ENCODE measurements at regions not wholly inside any gene's neighbourhood (a gene's known extent, or its start where the extent isn't known, plus 50 kb on each side); places are given as distances from the start of the nearest gene placed in this dataset.

DNA sequence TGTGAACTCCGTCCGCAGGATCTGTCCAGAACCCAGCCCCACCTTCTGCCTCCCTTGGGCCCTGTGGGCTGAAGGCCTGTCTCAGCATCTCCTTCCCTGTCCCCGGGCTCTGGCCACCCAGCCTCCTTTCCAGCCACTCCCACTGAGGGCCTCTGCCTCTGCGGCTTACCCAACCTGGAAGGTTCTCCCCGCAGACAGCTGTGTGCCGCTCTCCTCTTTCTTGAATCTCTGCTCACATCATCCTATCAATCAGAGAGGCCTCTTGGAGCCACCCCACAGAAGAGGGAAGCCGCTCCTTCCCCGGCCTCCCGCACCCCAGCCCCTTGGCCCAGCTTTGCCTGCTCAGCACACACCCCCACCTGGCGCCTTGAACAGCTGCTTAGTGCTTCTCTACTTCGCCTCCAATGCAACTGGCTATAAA lies 81.5 kb upstream of the UNC5A start:
- TF ChIP-seq, protein P1, sequence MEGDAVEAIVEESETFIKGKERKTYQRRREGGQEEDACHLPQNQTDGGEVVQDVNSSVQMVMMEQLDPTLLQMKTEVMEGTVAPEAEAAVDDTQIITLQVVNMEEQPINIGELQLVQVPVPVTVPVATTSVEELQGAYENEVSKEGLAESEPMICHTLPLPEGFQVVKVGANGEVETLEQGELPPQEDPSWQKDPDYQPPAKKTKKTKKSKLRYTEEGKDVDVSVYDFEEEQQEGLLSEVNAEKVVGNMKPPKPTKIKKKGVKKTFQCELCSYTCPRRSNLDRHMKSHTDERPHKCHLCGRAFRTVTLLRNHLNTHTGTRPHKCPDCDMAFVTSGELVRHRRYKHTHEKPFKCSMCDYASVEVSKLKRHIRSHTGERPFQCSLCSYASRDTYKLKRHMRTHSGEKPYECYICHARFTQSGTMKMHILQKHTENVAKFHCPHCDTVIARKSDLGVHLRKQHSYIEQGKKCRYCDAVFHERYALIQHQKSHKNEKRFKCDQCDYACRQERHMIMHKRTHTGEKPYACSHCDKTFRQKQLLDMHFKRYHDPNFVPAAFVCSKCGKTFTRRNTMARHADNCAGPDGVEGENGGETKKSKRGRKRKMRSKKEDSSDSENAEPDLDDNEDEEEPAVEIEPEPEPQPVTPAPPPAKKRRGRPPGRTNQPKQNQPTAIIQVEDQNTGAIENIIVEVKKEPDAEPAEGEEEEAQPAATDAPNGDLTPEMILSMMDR (conservative IDR thresholded peaks at IDR 0.05): no peak

DNA sequence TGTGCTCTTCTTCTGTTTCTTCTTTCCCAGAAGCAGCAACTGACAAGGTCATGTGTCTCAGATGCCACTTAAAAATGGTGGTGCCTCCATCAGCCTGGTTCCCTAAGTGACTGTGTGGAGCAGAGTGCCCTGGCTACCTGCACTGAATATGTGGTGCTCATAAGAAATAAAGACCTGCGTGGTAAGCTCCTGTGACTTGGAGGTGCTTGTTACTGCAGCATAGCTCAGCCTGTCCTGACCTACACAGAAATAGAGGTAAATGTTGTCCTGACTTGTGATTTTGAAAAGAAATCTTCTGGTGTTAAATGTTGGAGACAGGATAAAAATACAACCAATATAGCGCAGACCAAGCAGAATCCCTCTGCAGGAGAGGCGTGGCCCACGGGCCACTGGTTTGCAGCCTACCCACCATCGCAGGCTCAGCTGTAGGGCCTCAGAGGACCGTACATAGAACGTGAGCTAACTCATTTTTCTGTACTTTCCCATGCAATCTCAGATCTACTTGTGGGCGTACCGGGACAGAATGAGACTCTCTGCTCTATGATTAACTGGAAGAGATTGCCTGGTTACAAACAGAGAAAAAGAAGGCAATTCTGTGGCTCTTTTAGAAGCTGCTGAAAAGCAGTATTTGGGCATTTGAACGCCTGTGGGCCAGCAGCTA lies 79.4 kb upstream of the UNC5A start:
- TF ChIP-seq, protein P1 (conservative IDR thresholded peaks at IDR 0.05): no peak
- H3K27ac ChIP-seq: no peak overlapping the region

More for the DNA sequence above, 81.5 kb upstream of the UNC5A start:
- H3K27ac ChIP-seq: no peak overlapping the region

DNA sequence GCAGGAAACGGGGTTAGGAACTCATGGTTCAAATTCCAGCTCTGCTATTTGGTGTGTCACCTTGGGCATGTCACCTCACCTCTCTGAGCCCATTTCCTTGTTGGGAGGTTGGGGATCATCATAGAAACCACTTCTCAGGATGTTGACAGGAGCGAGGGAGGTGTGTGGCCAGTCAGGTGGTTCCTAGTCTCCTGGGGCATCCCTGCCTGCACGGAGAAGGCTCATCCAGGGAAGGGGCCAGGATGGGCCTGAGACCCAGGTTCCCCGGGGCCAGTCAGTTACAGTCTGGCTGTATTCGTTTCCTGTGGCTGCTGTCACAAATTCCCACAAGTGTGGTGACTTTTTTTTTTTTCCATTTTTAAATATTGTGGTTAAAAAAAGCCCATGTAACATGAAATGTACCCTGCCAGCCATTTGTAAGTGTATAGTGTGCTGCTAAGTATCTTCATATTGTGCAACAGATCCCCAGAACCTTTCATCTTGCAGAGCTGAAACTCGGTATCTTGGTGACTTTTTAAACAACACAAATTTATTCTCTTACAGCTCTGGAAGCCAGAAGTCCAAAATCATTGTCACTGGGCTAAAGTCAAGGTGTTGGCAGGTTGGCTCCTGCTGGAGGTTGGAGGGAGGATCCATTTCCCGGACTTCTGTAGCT lies 78.7 kb upstream of the UNC5A start:
- TF ChIP-seq, protein P1 (conservative IDR thresholded peaks at IDR 0.05): no peak

DNA sequence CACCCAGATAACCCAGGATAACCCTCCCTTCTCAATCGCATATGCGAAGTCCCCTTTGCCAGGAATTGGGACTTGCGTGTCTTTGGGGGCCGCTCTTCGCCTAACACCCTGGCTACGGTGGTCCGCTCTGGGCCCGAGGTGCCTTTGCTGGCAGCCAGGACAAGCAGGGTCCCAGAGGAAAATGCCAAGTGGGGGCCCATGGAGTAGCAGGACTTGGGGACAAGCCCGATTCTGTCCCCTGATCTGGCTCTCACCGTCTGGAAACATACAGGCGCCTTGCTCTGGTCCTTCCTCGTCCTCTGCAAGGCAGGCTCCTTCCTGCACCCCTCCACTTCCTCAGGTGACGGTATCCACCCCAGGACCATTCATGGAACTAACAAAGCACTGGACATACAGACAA lies 78.1 kb upstream of the UNC5A start:
- no peak overlapping the region for H3K27ac ChIP-seq
- TF ChIP-seq, protein P1 (conservative IDR thresholded peaks at IDR 0.05): no peak

More for the DNA sequence above, 78.7 kb upstream of the UNC5A start:
- H3K27ac ChIP-seq: no peak overlapping the region

DNA sequence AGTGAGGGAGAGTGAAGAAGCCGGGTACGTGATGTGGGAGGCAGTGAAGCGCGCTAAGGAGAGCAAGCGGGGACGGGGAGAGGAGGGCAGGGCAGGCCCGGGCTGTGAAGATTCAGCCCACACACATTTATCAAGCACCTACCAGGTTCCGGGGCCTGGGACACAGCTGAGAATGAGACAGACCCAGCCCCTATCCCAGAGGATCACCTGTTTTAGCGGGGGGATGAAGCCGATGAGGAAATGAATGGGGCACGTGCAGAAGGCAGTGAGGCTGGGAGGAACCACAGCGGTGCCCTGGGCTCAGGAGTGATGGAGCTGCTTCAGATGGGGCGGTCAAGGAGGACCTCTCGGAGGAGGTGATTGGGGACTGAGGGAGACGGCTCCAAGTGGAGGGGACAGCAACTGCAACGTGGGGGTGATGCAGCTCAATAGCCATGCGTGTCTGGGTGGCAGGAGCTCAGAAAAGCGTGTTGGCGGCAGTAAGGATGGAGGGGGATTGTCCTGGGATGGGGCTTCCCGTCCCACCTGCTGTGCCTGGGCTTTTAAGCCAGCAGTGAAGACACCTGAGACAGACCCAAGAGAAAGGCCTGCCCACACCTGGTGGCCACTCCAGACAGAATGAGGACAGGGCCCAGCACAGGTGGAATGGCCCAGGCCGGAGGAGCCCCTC lies 77.5 kb upstream of the UNC5A start:
- TF ChIP-seq, protein P1 (conservative IDR thresholded peaks at IDR 0.05): no peak

DNA sequence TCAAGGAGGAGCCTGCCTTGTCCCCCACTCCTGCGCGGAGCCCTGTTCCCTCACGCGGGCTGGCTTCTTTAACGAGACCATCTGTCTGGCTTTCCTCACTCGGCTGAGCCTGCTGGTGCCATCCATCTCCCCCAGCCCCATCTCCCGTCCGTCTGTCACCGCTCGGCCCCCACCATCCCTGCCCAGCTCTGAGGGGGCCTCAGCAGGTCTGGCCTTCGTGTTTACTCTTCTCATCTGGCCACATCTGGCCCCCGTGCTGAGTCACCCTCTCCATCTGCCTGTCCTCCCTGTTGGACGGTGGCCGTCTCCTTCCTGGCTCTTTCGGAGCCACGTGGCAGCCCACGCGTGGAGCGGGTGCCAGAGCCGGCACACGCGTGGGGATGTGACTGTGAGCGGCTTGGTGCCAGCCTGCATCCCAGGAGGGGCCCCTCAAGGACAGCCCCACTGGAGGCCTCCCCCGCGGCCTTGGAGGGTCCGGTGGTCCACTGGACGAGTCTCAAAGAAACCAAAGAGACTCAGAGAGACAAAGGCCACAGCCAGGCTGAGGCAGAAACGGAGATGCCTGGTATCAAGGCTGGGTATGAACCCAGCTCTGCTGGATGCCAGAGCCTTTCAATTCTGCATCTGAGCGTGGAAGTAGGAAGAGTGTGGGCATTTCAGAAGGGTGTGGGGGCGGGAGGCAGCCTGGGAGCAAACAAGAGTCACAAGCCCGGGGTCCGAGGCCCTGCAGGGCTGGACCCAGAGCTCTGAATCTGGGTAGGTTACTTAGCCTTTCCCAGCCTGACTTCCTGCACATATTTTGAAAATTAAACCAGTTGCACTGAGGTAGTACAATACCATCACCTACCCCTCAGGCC lies 76.7 kb upstream of the UNC5A start:
- TF ChIP-seq, protein P1 (conservative IDR thresholded peaks at IDR 0.05): no peak
- no peak overlapping the region for H3K27ac ChIP-seq

More for the DNA sequence above, 77.5 kb upstream of the UNC5A start:
- no peak overlapping the region for H3K27ac ChIP-seq
